ENCODE measurements at regions not wholly inside any gene's neighbourhood (a gene's known extent, or its start where the extent isn't known, plus 50 kb on each side); places are given as distances from the start of the nearest gene placed in this dataset.

GRCh38 chr1:98330224-98330623 is 331.3 kb upstream of the SNX7 start:
- no peaks in the 10 kb centered on the region for H3K9me3 Mint-ChIP-seq
- Histone ChIP-seq H3K27me3 (replicated peaks in 1 of 2; ENCODE audit: control insufficient read depth in 2 of 2, extremely low read depth in 1 of 2, insufficient read depth in 2 of 2, low read length in 1 of 2) (no peaks in the 10 kb centered on the region), H3K27ac (ENCODE audit: low read length) (no peak overlapping the region), H3K4me1 (ENCODE audit: control insufficient read depth in 1 of 2, extremely low read depth in 1 of 2, insufficient read depth in 2 of 2, low read length in 2 of 2) (no peaks in the 10 kb centered on the region), H3K4me3 (ENCODE audit: control insufficient read depth in 1 of 2, extremely low read depth in 1 of 2, low read length in 1 of 2) (no peak overlapping the region), H3K9me3 (no peaks in the 10 kb centered on the region), H3K36me3 (ENCODE audit: control insufficient read depth in 2 of 2, extremely low read depth in 1 of 2, insufficient read depth in 1 of 2, low read length in 1 of 2) (no peaks in the 10 kb centered on the region)
- H3K4me3 Mint-ChIP-seq = no peak overlapping the region
- no peaks in the 10 kb centered on the region for H3K36me3 Mint-ChIP-seq
- peaks cover 0 to 3% (median 0%) of the 10 kb centered on the region in 3 donors for H3K4me1 Mint-ChIP-seq
- WGBS (ENCODE audit: insufficient coverage) = no CpG with 5 or more reads among the region's 3 CpGs
- ChIA-PET POLR2A (no interaction called here), CTCF (no interaction called here)
- DNase-seq = no peak
- no peak for ATAC-seq (replicated peaks in 1 of 4)
- H3K27ac Mint-ChIP-seq = no peak overlapping the region
- H3K27me3 Mint-ChIP-seq = peaks cover 7 to 8% of the 10 kb centered on the region in 2 donors

- no peaks in the 10 kb centered on the region for H3K9me3 ChIP-seq
- Mint-ChIP-seq H3K27ac (no peak overlapping the region), H3K4me3 (no peak overlapping the region), H3K27me3 (peaks cover 7 to 8% of the 10 kb centered on the region in 2 donors), H3K9me3 (no peaks in the 10 kb centered on the region), H3K4me1 (peaks cover 4 to 11% (median 4%) of the 10 kb centered on the region in 3 donors), H3K36me3 (no peaks in the 10 kb centered on the region)
- POLR2A ChIA-PET = no interaction called here
- no peak overlapping the region for H3K27ac ChIP-seq (ENCODE audit: low read length)
- H3K4me3 ChIP-seq (ENCODE audit: control insufficient read depth in 1 of 2, extremely low read depth in 1 of 2, low read length in 1 of 2) = no peak overlapping the region
- H3K27me3 ChIP-seq (replicated peaks in 1 of 2; ENCODE audit: control insufficient read depth in 2 of 2, extremely low read depth in 1 of 2, insufficient read depth in 2 of 2, low read length in 1 of 2) = no peaks in the 10 kb centered on the region
- DNase-seq = no peak
- ATAC-seq (replicated peaks in 1 of 4) = no peak
- H3K36me3 ChIP-seq (ENCODE audit: control insufficient read depth in 2 of 2, extremely low read depth in 1 of 2, insufficient read depth in 1 of 2, low read length in 1 of 2) = no peaks in the 10 kb centered on the region
- peaks cover 0 to 4% of the 10 kb centered on the region in 2 experiments for H3K4me1 ChIP-seq (ENCODE audit: control insufficient read depth in 1 of 2, extremely low read depth in 1 of 2, insufficient read depth in 2 of 2, low read length in 2 of 2)
- CTCF ChIA-PET = no interaction called here
Measured at GRCh38 chr1:98328855-98329254, 332.7 kb upstream of the SNX7 start.

GRCh38 chr1:98327220-98327861 is 334.2 kb upstream of the SNX7 start:
- Histone ChIP-seq H3K9me3 (no peaks in the 10 kb centered on the region), H3K27ac (ENCODE audit: low read length) (no peak overlapping the region), H3K27me3 (replicated peaks in 1 of 2; ENCODE audit: control insufficient read depth in 2 of 2, extremely low read depth in 1 of 2, insufficient read depth in 2 of 2, low read length in 1 of 2) (no peaks in the 10 kb centered on the region), H3K4me1 (ENCODE audit: control insufficient read depth in 1 of 2, extremely low read depth in 1 of 2, insufficient read depth in 2 of 2, low read length in 2 of 2) (peaks cover 0 to 7% of the 10 kb centered on the region in 2 experiments), H3K36me3 (ENCODE audit: control insufficient read depth in 2 of 2, extremely low read depth in 1 of 2, insufficient read depth in 1 of 2, low read length in 1 of 2) (no peaks in the 10 kb centered on the region), H3K4me3 (ENCODE audit: control insufficient read depth in 1 of 2, extremely low read depth in 1 of 2, low read length in 1 of 2) (no peak overlapping the region)
- ATAC-seq (replicated peaks in 1 of 4) (no peak), DNase-seq (no peak)
- Mint-ChIP-seq H3K9me3 (no peaks in the 10 kb centered on the region), H3K27me3 (peaks cover 0 to 3% of the 10 kb centered on the region in 2 donors), H3K36me3 (no peaks in the 10 kb centered on the region), H3K4me1 (peaks cover 11 to 19% (median 11%) of the 10 kb centered on the region in 3 donors), H3K27ac (no peak overlapping the region), H3K4me3 (no peak overlapping the region)
- POLR2A ChIA-PET = no interaction called here
- CTCF ChIA-PET = no interaction called here
- 100% methylated on average over 3 of the region's 9 CpGs for WGBS (ENCODE audit: insufficient coverage)

DNA sequence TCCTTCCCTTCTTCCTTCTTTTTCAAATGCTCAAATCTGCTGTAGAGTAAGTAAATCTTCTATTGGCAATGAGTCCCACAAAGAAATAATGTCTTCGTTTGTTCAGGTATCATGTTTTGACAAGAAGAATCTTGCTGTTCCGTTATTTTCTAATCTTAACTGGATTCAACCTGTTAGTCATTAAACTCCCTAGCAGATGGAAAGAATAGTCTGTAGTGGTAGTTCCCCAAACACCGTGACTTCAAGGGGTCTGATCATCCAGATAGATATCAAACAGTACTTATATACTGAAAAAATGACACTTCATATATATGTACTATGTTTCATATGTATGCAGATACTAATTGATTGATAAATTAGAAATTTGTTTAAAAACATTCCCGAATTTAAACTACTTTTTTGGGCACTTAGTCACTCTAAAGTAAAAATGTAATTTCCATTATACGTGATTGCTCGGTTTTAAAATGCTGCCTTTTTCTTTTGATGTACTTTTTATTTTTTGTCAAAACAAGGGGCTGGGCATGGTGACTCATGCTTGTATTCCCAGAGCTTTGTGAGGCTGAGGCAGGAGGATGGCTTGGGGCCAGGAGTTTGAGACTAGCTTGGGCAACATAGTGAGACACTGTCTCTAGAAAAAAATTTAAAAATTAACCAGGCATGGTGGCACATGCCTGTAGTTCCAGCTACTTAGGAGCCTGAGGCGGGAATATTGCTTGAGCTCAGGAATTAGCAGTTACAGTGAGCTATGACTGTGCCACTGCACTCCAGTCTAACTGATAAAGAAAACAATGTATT is 335.7 kb upstream of the SNX7 start:
- Histone ChIP-seq H3K4me3 (ENCODE audit: control insufficient read depth in 1 of 2, extremely low read depth in 1 of 2, low read length in 1 of 2) (no peak overlapping the region), H3K27ac (ENCODE audit: low read length) (no peak overlapping the region), H3K4me1 (ENCODE audit: control insufficient read depth in 1 of 2, extremely low read depth in 1 of 2, insufficient read depth in 2 of 2, low read length in 2 of 2) (peaks cover 0 to 7% of the 10 kb centered on the region in 2 experiments), H3K9me3 (no peaks in the 10 kb centered on the region), H3K36me3 (ENCODE audit: control insufficient read depth in 2 of 2, extremely low read depth in 1 of 2, insufficient read depth in 1 of 2, low read length in 1 of 2) (no peaks in the 10 kb centered on the region), H3K27me3 (replicated peaks in 1 of 2; ENCODE audit: control insufficient read depth in 2 of 2, extremely low read depth in 1 of 2, insufficient read depth in 2 of 2, low read length in 1 of 2) (no peaks in the 10 kb centered on the region)
- H3K4me3 Mint-ChIP-seq = no peak overlapping the region
- WGBS (ENCODE audit: insufficient coverage) = no CpG with 5 or more reads among the region's 7 CpGs
- ChIA-PET POLR2A (no interaction called here), CTCF (no interaction called here)
- DNase-seq (no peak), ATAC-seq (replicated peaks in 1 of 4) (no peak)
- peaks cover 0 to 3% of the 10 kb centered on the region in 2 donors for H3K27me3 Mint-ChIP-seq
- H3K27ac Mint-ChIP-seq = no peak overlapping the region
- H3K9me3 Mint-ChIP-seq = no peaks in the 10 kb centered on the region
- H3K36me3 Mint-ChIP-seq = no peaks in the 10 kb centered on the region
- peaks cover 11 to 19% (median 11%) of the 10 kb centered on the region in 3 donors for H3K4me1 Mint-ChIP-seq

DNA sequence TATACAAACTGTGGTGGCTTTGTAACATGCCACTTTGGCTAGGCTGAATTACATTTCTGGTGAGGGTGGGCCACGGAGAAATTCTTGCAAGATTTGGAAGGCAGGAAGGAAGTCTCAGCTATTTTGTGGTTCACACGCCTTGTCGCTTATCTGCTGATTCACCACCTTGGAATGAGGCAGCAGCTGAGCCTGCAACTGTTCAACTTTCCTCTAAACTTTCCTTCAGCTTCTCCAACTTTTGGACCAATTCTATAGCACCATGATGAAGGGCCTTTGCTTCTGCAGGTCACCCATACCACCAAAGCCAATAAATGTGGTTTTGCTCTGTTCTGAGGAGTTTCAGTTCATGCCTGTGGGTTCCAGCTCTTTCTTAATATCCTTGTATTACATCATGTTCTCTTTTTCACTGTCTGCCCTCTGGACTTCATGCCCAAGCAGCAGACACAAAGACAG is 337.6 kb upstream of the SNX7 start:
- Histone ChIP-seq H3K36me3 (ENCODE audit: control insufficient read depth in 2 of 2, extremely low read depth in 1 of 2, insufficient read depth in 1 of 2, low read length in 1 of 2) (no peaks in the 10 kb centered on the region), H3K4me1 (ENCODE audit: control insufficient read depth in 1 of 2, extremely low read depth in 1 of 2, insufficient read depth in 2 of 2, low read length in 2 of 2) (peaks cover 0 to 7% of the 10 kb centered on the region in 2 experiments), H3K4me3 (ENCODE audit: control insufficient read depth in 1 of 2, extremely low read depth in 1 of 2, low read length in 1 of 2) (no peak overlapping the region), H3K27me3 (replicated peaks in 1 of 2; ENCODE audit: control insufficient read depth in 2 of 2, extremely low read depth in 1 of 2, insufficient read depth in 2 of 2, low read length in 1 of 2) (no peaks in the 10 kb centered on the region), H3K27ac (ENCODE audit: low read length) (no peak overlapping the region), H3K9me3 (no peaks in the 10 kb centered on the region)
- WGBS (ENCODE audit: insufficient coverage) = no CpG with 5 or more reads among the region's 3 CpGs
- H3K36me3 Mint-ChIP-seq = no peaks in the 10 kb centered on the region
- no peaks in the 10 kb centered on the region for H3K27me3 Mint-ChIP-seq
- ATAC-seq (replicated peaks in 1 of 4) (peak in 2 of 4 experiments; percentile 44 to 69), DNase-seq (peak in 17 of 35 experiments; percentile 0 to 46 (median 5))
- ChIA-PET POLR2A (no interaction called here), CTCF (no interaction called here)
- H3K27ac Mint-ChIP-seq = no peak overlapping the region
- no peaks in the 10 kb centered on the region for H3K9me3 Mint-ChIP-seq
- H3K4me1 Mint-ChIP-seq = peaks cover 11 to 19% (median 11%) of the 10 kb centered on the region in 3 donors
- H3K4me3 Mint-ChIP-seq = peak overlapping the region in 2 of 3 donors; percentile 0 to 28

- DNase-seq (no peak), ATAC-seq (replicated peaks in 1 of 4) (no peak)
- H3K27ac Mint-ChIP-seq = no peak overlapping the region
- Histone ChIP-seq H3K9me3 (no peaks in the 10 kb centered on the region), H3K4me1 (ENCODE audit: control insufficient read depth in 1 of 2, extremely low read depth in 1 of 2, insufficient read depth in 2 of 2, low read length in 2 of 2) (peaks cover 0 to 7% of the 10 kb centered on the region in 2 experiments), H3K4me3 (ENCODE audit: control insufficient read depth in 1 of 2, extremely low read depth in 1 of 2, low read length in 1 of 2) (no peak overlapping the region), H3K27me3 (replicated peaks in 1 of 2; ENCODE audit: control insufficient read depth in 2 of 2, extremely low read depth in 1 of 2, insufficient read depth in 2 of 2, low read length in 1 of 2) (no peaks in the 10 kb centered on the region), H3K36me3 (ENCODE audit: control insufficient read depth in 2 of 2, extremely low read depth in 1 of 2, insufficient read depth in 1 of 2, low read length in 1 of 2) (no peaks in the 10 kb centered on the region), H3K27ac (ENCODE audit: low read length) (no peak overlapping the region)
- POLR2A ChIA-PET = no interaction called here
- CTCF ChIA-PET = no interaction called here
- no peaks in the 10 kb centered on the region for H3K27me3 Mint-ChIP-seq
- H3K4me3 Mint-ChIP-seq = peak overlapping the region in 1 of 3 donors; percentile 0
- H3K36me3 Mint-ChIP-seq = no peaks in the 10 kb centered on the region
- H3K4me1 Mint-ChIP-seq = peaks cover 11 to 19% (median 11%) of the 10 kb centered on the region in 3 donors
- no peaks in the 10 kb centered on the region for H3K9me3 Mint-ChIP-seq
Measured at GRCh38 chr1:98323388-98323787, 338.1 kb upstream of the SNX7 start.
